Muscle of arm (tissue), 1 donor: ENCODE measurements at regions not wholly inside any gene's neighbourhood (a gene's known extent, or its start where the extent isn't known, plus 50 kb on each side); places are given as distances from the start of the nearest gene placed in this dataset.

ENCODE experiments used
- DNase-seq: peaks from one replicate; pipeline ENCODE4 v3.0.0-alpha.2; 2013

DNA sequence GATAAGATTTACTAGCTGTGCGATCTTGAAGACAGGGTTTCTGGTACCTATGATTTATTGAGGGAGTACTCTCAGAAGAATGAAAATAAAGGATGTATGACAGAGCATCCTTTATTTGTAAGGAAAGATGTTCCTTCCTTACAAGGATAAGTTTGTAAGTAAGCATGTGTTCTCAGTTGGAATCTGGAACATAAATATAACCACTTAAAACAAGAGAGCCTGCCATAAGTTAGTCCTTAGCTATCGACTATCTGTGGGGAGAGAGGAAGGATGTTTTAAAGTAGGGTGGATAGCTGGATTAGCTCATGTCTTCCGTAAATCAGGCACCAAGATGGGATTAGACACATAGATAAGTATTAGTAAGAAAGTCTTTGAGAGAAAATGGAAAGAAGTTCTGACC, 192.6 kb upstream of the CARD18 start:
- DNase-seq, result no peak

DNA sequence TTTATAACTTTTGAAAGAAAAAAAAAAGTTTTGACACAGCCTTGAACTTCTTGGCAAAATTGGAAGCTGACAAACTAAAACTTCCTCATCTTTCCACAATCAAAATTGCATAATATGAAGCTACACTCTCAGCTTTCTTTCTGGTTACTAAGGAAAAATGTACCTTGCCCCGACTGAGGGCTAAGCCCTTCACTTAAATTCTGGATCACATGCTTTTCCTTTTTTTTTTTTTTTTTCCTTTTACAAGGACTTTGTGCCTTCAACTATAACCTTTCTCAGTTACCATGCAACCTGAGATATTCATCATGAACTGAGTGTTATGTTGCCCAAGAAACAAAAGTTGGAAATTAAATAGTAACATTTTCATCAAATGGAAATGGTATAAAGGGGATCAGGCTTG, 188.5 kb upstream of the CARD18 start:
- DNase-seq, result no peak

DNA sequence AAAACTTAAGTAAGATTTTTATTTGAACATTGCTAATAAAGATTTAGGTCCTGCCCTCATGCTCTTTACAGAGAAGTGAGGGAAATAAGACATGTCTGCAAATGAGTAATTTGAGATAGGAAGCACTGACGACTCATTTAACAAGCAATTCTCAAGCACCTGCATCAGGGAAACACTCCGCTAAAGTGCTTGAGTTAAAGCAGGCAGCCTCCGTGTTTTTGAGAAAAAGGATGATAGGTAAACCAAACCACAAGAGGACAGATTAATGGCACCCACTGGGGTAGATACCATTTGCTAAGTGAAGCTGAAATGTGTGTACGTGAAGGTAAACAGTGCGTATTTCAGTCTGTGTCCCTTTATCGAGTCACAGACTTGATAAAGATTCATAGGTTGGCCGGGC, 184.6 kb upstream of the CARD18 start:
- DNase-seq, result no peak

DNA sequence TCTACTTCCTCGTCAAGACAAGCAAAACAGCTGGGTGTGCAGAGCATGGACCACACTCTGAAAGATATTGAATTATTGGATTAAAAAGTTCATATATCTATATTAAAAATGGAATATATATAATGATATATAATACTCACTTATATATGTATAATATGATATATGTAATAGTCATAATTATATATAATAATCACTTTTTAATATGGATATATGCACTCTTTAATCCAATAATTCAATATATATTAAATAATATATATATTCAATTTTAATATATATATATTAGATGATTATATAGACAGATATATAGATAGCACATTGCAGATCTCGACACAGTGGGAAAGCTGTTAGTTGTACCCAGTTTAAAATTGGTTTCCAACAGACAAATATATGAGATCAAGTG, 182.1 kb upstream of the CARD18 start:
- DNase-seq, result no peak

DNA sequence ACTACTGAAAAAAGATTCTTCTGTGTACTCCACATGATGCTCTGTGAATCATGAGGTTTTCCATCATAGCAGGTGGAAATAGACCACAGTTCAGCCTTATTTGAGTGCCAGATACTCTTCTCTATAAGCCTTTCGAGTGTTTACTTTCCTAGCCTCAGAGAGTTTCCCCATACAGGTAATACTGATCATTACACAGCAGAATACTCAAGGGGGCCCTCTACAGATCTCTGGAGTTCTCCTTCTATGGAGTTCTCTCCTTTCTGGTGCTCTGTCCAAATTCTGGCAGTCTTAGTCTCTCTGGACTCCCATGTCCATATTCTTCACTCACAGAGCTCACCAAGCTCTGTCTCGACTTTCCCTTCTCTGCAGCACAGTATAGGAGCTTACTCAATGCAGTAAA, 175.7 kb upstream of the CARD18 start:
- DNase-seq, result no peak

DNA sequence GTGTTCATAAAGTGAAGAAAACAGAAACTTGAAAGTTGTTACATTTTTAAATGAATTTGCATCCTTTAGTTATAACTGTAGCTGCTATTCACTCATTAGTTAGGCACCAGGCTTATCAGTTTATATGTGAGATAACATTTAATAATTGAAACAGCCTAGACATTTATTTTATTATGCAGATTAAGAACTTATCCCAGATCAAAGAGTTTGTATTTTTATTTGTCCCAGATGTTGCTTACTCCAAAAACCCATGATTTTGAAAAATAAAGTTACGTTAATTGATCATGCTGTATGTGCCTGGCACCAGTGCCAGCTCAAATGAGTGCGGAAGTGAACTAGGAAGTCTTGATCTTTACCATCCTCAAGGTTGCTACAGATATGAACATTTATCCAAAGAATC, 172.7 kb upstream of the CARD18 start:
- DNase-seq, result no peak

DNA sequence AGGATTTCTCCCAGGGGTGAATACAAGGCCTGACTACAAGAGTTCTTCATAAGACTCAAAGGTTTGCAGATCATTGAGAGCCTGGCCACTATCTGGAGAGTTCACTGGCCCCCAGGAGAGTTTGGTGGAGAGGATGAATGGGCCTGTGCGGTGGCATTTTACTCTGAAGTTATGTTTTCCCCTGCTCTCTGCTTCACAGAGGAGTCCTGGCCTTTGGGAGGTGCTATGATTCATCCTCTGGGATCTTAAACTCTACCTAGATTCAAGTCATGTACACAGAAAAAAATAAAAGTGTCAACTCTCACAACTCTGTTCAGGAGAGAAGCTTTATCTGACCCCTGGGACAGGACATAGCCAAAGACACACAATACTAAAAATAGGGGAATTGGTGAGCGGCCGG, 159.1 kb upstream of the CARD18 start:
- DNase-seq, result no peak

DNA sequence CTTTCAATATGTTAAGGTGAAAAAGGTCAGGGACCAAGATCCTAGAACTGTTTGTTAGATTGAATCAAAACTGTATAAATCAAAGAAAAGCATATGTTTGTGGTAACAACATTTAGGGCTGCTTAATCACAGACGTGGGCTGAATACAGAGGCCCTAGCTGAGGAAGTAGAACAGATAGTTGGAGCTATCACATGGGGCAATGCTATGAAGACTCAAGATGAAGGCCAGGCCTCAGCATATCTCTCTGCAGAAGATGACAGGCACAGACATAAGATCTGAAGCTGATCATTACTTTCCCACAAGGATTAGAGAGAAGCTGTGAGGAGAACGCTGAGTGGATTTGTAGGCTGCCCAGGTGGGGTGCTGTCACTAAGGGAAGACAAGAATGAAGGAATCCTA, 158.6 kb upstream of the CARD18 start:
- no peak for DNase-seq

DNA sequence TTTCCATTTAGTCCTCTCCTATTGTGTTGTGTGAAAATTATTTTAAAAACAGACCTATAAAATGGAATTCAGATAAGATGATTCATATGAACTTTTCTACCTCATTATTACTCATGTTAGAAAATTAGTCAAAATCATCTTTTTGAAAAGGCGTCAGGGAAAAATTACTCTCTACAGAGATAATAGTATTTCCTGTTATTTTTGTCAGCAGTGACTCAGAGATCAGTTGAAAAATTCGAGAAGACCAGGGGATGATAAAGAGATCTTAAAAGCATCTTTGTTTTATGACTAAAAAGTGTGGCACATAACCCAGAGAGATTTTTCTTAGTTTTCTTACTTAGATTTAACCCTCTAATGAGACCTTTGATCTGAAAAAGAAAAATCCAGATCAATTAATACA, 157.9 kb upstream of the CARD18 start:
- DNase-seq, result no peak

DNA sequence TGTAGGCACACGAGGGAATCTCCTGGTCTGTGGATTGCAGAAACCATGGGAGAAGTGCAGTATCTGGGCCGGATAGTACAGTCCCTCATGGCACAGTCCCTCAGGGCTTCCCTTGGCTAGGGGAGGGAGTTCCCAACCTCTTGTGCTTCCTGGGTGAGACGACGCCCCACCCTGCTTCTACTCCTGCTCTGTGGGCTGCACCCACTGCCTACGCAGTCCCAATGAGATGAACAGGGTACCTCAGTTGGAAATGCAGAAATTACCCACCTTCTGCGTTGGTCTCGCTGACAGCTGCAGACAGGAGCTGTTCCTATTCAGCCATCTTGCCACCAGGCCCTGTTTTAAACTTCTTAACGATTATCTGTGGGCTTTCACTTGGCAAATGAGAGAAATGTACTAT, 157.2 kb upstream of the CARD18 start:
- DNase-seq, result no peak

DNA sequence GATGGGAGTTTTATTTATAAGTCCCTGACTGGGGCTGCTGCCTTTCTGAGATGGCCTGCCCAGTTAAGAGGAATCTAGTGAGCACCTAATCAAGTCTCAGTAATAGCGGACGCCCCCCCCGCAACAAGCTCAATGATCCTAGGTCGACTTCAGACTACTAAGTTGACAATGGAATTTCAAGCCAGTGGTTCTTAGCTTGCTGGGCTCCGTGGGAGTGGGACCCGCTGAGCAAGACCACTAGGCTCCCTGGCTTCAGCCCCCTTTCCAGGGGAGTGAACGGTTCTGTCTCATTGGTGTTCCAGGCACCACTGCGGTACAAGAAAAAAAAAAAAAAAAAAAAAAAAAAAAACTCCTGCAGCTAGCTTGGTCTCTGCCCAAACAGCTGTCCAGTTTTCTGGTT, 156.8 kb upstream of the CARD18 start:
- DNase-seq, result no peak

DNA sequence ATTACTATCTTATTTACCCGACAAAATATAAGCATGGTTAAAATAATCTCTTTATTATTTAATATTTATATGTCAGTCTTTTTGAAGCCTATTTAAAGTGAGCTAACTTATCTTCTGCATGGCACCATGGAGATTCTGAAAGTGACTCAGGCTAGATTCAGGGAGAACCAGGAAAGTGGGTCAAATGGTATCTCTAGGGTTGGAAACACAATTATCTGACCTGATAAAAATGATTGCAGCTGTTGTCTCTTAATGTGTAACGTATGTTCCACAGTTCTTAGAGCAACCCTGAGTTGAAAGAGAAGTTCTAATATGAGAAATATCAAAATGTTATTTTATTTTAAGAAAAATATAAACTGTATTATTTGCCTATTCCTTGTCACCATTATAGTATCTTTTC, 143.1 kb upstream of the CARD18 start:
- DNase-seq, result no peak

DNA sequence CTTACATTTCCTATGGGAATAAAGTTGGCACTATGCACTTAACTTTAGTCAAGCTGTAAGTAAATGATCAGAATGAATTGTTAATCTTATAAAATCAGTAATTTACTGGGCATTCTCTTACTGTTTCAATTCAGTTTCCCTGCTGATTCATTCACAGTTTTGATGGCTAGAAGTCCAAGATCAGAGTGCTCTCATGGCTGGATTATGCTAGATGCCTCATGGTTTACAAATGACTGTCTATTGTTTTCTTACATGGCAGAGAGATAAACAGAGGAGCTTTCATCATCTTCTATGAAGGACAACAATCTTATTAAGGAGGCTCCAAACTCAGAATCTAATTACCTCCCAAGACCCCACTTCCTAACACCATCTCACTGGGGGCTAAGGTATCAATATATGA, 135.1 kb upstream of the CARD18 start:
- no peak for DNase-seq

DNA sequence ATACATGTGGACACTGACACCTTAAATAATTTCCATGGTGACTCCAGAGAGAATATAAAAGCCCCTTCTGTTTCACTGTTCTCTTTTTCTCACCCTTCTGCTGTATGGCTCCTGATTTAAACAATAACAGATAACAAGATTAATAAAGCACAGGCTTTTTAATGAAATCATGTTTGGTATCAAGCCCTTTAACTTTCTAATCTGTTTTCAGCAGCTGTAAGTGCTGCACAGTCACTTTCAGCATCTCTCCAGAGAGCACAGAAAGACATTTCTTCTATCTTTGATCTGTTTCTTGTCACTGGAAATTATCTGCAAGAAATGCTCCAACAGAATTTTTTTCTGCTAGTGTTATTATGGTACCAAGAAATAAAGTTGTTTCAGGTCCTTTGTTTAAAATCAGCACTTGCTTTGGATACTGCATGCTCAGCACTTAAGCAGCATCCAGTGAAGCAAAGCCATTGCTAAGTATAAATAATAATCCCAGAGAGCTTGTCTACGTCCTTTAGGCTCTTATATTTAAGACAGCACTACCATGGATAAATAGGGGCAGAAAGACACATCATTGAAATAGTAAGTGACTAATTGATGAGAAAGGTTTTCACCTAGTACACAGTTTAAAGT, 134.2 kb upstream of the CARD18 start:
- no peak for DNase-seq

DNA sequence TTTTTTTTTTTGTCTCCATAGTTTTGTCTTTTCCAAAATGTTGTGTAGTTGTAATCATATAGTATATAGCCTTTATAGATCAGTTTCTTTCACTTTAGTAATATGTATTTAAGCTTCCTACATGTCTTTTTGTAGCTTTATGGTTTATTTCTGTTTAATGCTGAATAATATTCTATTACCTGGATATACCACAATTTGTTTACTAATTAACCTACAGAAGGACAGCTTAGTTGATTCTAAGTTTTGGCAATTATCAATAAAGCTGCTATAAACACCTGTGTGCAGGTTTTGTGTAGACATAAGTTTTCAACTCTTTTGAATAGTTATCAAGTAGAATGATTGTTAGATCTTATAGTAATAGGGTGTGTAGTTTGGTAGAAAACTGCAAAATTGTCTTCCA, 130.3 kb upstream of the CARD18 start:
- DNase-seq, result no peak

DNA sequence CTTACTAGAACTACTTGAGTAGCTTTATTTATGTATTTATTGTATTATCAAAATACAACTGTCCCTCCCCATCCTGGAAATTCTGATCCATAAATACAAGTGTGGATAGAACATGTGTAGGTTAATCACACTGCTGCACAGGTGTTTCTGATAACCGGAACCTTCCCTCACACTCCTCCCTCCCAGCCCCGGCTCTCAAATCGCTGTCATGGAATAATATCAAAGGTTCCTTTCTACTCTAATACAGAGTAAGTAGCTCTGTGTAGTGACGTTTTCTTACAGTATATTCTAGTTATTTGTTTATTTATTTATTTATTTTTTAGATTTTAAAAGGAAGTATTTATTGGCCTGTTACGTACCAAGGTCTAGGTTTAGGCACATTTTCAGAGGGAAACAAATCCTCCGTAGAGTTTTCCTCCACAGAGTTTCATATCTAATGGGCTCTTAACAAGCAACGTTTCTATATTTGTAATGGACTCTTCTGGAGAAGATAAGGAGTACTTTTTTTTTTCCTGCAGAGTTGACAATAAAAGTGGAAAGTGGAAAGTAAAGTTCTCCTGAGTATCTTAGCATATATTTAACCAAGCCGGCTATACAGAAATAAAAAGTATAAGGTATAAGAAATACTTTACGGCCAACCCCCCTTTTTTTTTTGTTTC, 129.0 kb upstream of the CARD18 start:
- DNase-seq, result no peak

DNA sequence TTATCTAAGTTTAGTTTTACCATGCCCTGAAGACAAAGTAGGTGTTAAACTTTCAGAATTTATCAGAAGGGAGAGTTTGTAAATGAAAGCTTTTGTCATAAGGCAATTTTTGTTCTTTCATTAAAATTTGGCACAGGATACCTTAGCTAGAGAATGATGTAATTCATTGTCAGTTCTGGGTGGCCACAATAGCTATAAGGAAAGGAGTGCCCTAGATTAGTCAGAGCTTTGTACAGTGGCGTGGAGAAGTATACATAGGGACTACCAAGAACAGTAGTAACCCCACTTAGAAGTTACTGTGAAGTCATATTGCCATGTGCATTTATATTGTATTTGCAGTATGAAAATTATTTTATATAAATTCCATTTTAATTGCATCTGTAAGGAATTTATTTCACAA, 126.3 kb upstream of the CARD18 start:
- DNase-seq, result no peak

DNA sequence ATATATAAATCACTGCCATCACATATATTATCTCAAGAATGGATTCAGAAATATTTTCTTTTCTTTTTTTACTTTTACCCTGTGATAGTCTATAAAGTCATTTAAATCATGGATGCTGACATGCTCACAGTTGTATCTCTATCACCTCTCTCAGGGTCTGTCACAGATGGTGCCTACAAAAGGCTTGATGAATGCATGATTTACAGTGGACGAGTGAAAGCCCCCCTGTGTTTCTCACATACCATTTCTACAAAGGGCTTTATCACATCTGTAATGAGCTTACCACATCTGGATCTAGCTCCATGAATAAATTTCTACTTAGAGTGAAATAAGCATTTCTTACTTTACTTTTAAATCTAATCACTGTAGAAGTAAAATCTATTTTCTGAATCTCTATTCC, 121.4 kb upstream of the CARD18 start:
- no peak for DNase-seq

DNA sequence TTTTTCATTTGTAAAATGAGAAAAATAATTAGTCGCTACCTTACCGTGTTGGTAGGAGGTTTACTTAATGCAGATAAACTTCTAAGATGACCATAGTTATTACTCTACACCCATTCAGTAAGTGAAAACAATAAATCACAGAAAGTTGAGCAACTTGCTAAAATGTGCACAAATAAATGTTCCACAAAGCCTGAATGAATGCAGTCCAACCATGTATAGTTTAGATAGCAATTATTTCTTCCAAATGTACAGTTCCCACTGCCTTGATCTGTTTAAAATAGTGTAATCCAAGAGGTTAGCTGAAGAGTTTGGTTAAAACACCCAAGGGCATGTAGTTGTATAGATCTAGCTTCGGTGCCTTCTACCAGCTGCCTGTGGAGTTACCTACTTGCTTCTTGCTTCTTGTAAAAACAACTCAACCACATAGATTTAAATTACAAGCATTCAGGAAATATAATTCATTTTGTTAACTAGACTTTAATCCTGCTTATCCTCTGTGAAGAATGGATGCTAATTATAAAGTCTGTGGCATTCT, 106.3 kb upstream of the CARD18 start:
- no peak for DNase-seq

DNA sequence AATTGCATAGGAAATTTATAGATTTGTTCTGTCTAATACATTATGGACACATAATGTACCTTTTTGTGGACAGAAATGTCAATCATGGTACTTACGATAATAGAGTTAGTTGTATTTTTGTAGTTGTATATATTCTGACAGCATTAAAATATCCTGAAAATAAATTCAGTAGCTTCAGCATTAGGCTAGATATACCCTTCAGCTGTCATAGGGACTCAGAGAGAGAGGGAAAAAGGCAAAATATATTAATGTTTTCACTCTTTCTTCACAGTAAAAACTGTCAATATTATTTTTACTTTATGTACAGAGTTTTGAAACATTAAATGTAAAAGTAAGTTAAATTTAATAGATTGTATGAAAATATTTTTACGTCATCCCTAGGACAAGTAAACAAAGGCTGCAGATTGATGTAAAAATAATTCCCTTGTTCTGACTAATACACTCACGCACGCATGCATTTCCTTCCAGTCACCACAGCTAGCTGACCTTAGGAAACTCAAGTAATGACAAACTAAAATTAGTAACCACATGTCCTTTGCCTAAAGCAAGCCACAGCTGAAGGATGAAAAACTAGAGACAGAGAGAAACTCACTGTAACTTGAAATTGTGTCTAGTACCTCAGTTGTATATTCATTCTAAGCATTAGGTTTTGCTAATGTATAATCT, 104.7 kb upstream of the CARD18 start:
- peak; percentile 20 for DNase-seq

DNA sequence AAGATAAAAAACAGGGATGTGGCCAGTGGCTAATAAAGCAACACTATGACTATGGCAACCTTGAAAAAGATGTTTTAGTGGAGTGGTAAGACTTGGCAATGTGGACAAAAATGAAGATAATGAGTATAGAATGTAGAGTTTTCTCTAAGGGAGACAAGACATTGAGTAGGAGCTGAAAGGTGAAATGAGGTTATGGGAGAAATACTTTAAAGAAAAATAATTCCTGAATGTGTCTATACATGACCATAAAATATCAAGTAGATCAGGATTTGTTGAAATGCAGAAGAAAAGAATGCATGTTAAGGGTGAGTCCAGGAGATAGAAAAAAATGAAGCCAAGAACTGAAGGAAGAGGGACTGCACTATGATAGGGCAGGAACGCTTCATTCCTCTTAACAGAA, 101.6 kb upstream of the CARD18 start:
- no peak for DNase-seq

DNA sequence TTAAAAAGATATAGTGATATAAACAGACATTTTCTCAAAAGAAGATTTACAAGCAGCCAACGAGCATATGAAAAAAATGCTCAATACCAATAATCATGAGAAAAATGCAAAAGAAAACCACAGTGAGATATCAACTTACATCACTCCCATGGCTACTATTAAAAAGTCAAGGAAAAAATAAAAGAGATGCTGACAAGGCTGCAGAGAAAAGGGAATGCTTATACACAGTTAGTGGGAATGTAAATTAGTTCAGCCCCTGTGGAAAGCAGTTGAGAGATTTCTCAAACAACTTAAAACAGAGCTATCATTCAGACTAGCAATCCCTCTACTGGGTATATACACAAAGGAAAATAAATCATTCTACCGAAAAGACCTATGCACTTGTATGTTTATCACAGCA, 97.1 kb upstream of the CARD18 start:
- DNase-seq, result no peak

DNA sequence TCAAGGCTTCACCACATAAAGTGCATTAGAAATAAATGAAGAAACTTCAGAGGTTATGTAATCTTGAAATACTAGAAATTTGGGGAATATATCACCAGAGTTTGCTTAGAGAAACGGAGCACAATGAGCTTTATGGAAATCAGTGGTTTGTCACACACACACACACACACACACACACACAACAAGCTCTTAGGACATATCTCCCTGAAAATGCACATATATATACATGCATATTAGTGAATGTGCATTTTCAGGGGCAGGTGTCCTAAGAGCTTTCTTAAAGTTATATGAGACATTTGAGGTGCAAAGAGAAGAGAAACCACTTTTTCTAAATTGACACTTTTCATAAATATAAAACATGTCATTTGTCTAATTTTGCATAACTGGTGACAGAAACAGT, 93.7 kb upstream of the CARD18 start:
- DNase-seq, result no peak

DNA sequence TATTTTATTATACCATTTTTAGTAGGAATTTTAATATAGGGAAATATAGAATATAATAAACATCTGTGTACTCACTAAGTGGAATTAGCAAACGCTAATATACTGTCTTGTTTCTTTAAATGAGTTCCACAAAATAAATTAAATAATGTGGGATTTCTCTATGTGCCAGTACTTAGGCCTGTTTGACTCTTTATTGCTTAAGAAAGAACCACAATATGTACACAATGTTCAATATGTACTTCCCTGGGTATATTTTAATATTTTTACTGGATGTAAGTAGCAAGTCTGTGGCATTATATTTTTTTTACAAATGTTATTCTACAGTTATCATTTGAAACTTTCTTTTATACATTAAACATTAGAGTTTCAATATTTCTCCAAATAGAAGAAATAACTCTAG, 92.5 kb upstream of the CARD18 start:
- DNase-seq, result no peak
